AG09319 (cell line): ENCODE measurements at regions not wholly inside any gene's neighbourhood (a gene's known extent, or its start where the extent isn't known, plus 50 kb on each side); places are given as distances from the start of the nearest gene placed in this dataset.

Experiments used
- DNase-seq: peaks from one replicate; pipeline ENCODE4 v3.0.0-alpha.2; 2010; ENCODE audit warnings: low read depth; ENCODE audit errors: extremely low read depth
- TF ChIP-seq, protein P1 (sequence below): IDR thresholded peaks from 2 replicates; pipeline ENCODE4 v1.5.1; 2011; ENCODE audit warnings: low read depth, mild to moderate bottlenecking, inconsistent platforms, low read length, moderate library complexity

DNA sequence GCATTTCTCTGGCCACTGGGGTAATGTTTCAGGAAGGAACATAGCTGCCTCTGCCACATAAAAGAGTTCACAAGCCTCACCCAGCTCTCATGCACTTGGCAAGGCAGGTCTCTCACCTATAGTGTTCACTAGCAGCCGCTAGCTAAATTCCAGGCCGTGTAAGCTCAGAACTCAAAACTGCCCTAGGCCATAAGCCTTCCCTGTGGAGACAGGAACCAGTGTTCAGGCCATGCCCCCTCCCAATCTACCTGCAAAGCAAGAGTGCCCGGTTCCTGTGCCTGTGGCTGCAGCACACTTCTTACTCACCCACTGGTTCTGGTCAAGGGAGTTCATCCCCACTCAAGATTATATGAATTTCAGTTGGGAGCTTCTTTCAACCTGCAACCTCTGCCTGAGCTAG, 60.7 kb upstream of the ZNF169 start:
- DNase-seq, result no peak
- TF ChIP-seq, protein P1, sequence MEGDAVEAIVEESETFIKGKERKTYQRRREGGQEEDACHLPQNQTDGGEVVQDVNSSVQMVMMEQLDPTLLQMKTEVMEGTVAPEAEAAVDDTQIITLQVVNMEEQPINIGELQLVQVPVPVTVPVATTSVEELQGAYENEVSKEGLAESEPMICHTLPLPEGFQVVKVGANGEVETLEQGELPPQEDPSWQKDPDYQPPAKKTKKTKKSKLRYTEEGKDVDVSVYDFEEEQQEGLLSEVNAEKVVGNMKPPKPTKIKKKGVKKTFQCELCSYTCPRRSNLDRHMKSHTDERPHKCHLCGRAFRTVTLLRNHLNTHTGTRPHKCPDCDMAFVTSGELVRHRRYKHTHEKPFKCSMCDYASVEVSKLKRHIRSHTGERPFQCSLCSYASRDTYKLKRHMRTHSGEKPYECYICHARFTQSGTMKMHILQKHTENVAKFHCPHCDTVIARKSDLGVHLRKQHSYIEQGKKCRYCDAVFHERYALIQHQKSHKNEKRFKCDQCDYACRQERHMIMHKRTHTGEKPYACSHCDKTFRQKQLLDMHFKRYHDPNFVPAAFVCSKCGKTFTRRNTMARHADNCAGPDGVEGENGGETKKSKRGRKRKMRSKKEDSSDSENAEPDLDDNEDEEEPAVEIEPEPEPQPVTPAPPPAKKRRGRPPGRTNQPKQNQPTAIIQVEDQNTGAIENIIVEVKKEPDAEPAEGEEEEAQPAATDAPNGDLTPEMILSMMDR, result no peak

DNA sequence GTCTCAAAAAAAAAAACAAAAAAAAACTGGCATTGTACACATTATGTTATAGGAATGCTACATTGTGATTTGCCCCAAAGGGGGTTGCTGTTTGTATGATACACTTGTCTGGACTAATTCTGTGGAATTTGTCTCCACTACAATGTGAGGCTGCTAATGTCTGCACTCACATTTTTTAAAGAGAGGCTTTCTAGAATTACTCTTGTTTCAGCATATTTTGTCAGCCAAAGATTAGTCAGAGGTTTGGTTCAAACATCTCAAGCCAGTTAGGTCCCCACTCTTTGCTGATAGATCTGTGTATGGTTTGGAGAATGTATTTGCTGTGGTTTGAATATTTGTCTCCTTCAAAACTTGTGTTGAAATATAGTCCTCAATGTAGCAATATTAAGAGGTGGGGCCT, 59.3 kb upstream of the ZNF169 start:
- TF ChIP-seq, protein P1, result no peak
- peak; percentile 8 for DNase-seq

DNA sequence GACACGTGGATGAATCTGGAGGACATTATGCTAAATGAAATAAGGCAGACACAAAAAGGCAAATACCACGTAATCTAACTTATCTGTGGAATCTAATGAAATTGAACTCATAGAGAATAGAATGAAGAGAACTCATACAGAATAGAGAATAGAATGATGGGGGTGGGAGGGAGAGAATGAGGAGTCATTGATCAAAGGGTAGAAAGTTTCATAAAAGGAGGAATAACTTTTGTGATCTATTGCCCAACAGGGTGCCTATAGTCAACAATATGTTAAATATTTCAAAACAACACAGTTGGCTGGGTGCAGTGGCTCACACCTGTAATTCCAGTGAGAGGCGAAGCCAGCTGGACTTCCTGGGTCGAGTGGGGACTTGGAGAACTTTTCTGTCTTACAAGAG, 54.9 kb upstream of the ZNF169 start:
- DNase-seq, result no peak
- TF ChIP-seq, protein P1, result no peak

DNA sequence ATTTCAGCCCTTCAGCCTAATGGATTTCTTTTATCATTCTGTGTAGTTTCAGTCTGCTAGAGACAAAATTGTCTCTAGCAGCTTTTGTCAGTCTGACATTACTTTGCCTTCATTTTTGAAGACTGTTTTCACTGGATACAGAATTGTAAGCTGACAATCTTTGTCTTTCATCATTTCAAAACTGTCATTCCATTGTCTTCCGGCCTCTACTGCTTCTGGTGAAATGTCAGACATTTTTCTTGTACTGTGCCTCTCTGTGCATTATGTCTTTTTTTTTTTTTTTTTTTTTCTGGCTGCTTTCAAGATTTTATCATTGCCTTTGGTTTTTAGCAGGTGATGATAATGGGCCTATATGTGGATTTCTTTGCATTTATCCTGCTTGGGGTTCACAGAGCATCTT, 51.3 kb upstream of the ZNF169 start:
- TF ChIP-seq, protein P1, result no peak
- no peak for DNase-seq
